ENCODE measurements at regions not wholly inside any gene's neighbourhood (a gene's known extent, or its start where the extent isn't known, plus 50 kb on each side); places are given as distances from the start of the nearest gene placed in this dataset.

GRCh38 chr13:86377451-86377850 lies 578.2 kb upstream of the SLITRK6 start:
- DNase-seq (ENCODE audit: low read depth) = no peak
- H3K4me3 ChIP-seq (ENCODE audit: low read depth, low read length) = no peak overlapping the region
- no peak for TF ChIP-seq CTCF (IDR thresholded peaks at IDR 0.05; ENCODE audit: insufficient read depth, low read depth, low read length, missing control alignments)

GRCh38 chr13:86378628-86379027 lies 579.4 kb upstream of the SLITRK6 start:
- no peak for DNase-seq (ENCODE audit: low read depth)
- TF ChIP-seq CTCF (IDR thresholded peaks at IDR 0.05; ENCODE audit: insufficient read depth, low read depth, low read length, missing control alignments) = no peak
- no peak overlapping the region for H3K4me3 ChIP-seq (ENCODE audit: low read depth, low read length)

GRCh38 chr13:86383151-86383550 lies 583.9 kb upstream of the SLITRK6 start:
- DNase-seq (ENCODE audit: low read depth) = no peak
- H3K4me3 ChIP-seq (ENCODE audit: low read depth, low read length) = no peak overlapping the region
- no peak for TF ChIP-seq CTCF (IDR thresholded peaks at IDR 0.05; ENCODE audit: insufficient read depth, low read depth, low read length, missing control alignments)

GRCh38 chr13:86383561-86383960 lies 584.3 kb upstream of the SLITRK6 start:
- H3K4me3 ChIP-seq (ENCODE audit: low read depth, low read length) = no peak overlapping the region
- DNase-seq (ENCODE audit: low read depth) = no peak
- no peak for TF ChIP-seq CTCF (IDR thresholded peaks at IDR 0.05; ENCODE audit: insufficient read depth, low read depth, low read length, missing control alignments)

- no peak for DNase-seq (ENCODE audit: low read depth)
- H3K4me3 ChIP-seq (ENCODE audit: low read depth, low read length) = no peak overlapping the region
- TF ChIP-seq CTCF (IDR thresholded peaks at IDR 0.05; ENCODE audit: insufficient read depth, low read depth, low read length, missing control alignments) = no peak
Observed at GRCh38 chr13:86397635-86398034, 598.4 kb upstream of the SLITRK6 start.

GRCh38 chr13:86399572-86399971 lies 600.4 kb upstream of the SLITRK6 start:
- TF ChIP-seq CTCF (IDR thresholded peaks at IDR 0.05; ENCODE audit: insufficient read depth, low read depth, low read length, missing control alignments) = no peak
- DNase-seq (ENCODE audit: low read depth) = no peak
- no peak overlapping the region for H3K4me3 ChIP-seq (ENCODE audit: low read depth, low read length)

GRCh38 chr13:86402500-86402899 lies 603.3 kb upstream of the SLITRK6 start:
- no peak for DNase-seq (ENCODE audit: low read depth)
- no peak for TF ChIP-seq CTCF (IDR thresholded peaks at IDR 0.05; ENCODE audit: insufficient read depth, low read depth, low read length, missing control alignments)
- H3K4me3 ChIP-seq (ENCODE audit: low read depth, low read length) = no peak overlapping the region

Data from GM12865 (cell line).